NT2/D1 (cell line): ENCODE measurements at regions not wholly inside any gene's neighbourhood (a gene's known extent, or its start where the extent isn't known, plus 50 kb on each side); places are given as distances from the start of the nearest gene placed in this dataset.

Experiments
- YY1 ChIP-seq: IDR thresholded peaks from 2 replicates; pipeline ENCODE4 v1.6.1; 2011; ENCODE audit not compliant: insufficient read length, insufficient read depth
- ZNF274 ChIP-seq: IDR thresholded peaks from 2 replicates; pipeline ENCODE4 v1.6.1; 2011; ENCODE audit warnings: mild to moderate bottlenecking, low read depth, low read length

GRCh38 chr9:109728686-109729300, 51.2 kb upstream of the PALM2AKAP2 start:
- TF ChIP-seq YY1 (no peak), ZNF274 (no peak)
